Stimulated activated CD8-positive, alpha-beta memory T cell treated with anti-CD3 and anti-CD28 coated beads, Interleukin-12 subunit alpha, Interleukin-12 subunit beta, amount 100 ng/mL, for 24 hours (primary cell): ENCODE measurements at regions not wholly inside any gene's neighbourhood (a gene's known extent, or its start where the extent isn't known, plus 50 kb on each side); places are given as distances from the start of the nearest gene placed in this dataset.
"Not testable (repeated sequence)": the region's sequence is repeated elsewhere in the genome, so short reads cannot be mapped to it uniquely, and the experiment has no call there.

Experiments
- DNase-seq: peaks from one replicate; pipeline ENCODE4 v3.0.0-alpha.2; 2020; ENCODE audit errors: extremely low read depth

- DNase-seq: no peak
Measured at GRCh38 chr10:118870467-118871243, 115.9 kb upstream of the CACUL1 start.

DNA sequence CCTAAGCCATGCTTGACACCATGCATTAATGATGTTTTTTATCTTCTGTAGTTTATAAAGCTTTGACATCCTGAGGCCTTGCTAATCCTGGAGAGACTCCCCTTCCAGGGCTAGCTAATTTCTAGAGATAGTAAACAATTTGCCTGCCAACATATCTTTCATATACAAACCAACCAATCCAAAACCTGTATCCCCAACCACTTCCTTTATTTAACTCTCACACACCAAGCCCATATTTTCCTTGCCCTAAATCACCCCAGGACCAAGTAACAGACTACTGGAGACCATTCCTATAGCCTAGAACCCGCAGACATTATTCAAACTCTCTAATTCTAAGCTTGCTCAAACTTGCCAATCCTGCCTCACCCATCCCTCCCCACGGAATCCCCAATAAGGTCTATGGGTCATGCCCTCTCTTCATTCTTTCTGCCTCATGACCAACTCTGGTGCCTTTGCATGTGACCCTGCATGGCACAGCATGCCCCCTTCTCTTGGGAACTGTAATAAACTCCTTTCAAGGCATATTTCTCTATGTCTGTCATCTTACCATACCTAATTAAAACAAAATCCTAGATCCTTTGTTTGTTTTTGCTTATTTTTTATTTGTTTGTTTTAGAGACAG, 116.6 kb upstream of the CACUL1 start:
- no peak for DNase-seq

DNA sequence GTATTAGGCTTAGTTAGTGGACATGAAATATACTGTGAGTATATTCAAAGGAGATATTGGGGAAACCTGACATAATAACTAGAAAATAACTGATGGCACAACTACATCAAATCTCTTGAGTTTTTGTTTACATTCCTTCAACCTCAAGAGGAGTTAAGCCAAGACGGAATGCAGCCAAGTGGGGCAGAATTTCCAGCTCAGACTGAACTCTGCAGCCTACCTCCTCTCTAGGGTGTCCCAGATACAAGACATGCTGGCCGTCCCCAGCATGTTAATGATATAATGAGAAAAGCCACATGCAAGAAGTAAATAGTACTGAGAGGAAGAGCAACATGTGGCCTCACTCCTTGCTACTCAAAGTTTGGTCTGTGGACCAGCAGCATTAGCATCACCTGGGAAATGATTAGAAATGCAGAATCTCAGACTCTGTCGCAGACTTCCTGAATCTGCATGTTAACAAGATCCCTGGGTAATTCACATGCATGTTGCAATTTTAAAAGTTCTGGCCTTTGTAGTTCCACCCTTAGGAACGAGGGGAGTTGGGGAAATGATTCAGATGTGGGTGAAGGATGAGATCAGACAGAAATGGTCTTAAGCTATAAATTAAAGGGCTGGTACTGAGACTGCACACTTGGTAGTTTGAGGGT, 118.4 kb upstream of the CACUL1 start:
- DNase-seq: no peak

GRCh38 chr10:118873738-118874105, 119.0 kb upstream of the CACUL1 start:
- DNase-seq: no peak

GRCh38 chr10:118874171-118874570, 119.4 kb upstream of the CACUL1 start:
- no peak for DNase-seq

DNA sequence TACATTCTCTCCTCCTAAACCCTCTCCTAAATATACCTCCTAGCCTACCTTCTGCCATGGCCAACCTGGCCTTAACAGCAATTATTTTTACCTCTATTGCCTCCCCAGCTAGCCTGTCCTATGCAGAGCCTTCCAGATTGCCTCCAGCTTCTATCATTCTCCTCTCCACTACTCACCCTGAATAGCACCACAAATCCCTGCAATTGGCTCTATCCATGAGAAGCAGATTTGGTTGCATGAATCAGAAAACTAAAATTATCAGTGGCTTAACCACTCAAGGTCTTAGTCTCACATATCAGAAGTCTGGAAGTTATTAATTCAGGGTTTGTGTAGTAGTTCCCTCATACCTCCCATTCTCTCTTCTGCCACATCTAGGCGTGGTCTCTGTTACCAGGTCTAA, 120.3 kb upstream of the CACUL1 start:
- no peak for DNase-seq

GRCh38 chr10:118882741-118883140, 128.0 kb upstream of the CACUL1 start:
- no peak for DNase-seq

DNA sequence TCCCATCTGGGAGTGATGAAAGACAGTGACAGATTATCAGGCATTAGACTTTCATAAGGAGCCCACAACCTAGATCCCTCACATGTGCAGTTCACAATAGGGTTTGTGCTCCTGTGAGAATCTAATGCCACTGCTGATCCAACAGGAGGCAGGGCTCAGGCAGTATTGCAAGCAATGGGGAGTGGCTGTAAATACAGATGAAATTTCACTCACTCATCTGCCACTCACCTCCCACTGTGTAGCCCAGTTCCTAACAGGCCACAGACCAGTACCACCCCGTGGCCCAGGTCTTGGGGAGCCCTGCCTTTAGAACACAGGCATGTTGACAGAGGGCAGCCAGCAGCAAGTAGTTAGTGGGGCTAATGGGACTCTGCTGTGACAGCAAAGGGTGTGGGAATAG, 137.3 kb upstream of the NANOS1 start:
- no peak for DNase-seq

- DNase-seq: not testable (repeated sequence)
Measured at GRCh38 chr10:118894891-118895290, 134.6 kb upstream of the NANOS1 start.

DNA sequence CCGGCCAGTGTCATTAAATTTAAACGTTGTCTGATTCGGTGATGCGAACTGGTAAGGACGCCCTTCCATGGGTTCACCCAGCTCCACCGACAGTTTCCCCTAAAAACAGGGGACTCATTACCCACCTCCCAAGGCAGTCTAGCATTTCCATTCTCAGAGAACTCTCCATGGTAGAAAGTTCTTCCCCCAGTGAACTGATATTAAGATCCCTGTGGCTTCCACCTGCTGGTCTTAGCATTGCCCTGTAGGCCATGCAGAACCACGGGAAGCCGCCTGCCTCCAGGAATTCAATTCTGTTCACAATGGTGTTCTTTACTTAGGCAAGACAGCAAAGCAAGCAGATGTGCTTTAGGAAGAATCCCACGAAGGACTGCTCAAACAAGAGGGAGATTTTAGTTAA, 128.9 kb upstream of the NANOS1 start:
- DNase-seq: no peak

DNA sequence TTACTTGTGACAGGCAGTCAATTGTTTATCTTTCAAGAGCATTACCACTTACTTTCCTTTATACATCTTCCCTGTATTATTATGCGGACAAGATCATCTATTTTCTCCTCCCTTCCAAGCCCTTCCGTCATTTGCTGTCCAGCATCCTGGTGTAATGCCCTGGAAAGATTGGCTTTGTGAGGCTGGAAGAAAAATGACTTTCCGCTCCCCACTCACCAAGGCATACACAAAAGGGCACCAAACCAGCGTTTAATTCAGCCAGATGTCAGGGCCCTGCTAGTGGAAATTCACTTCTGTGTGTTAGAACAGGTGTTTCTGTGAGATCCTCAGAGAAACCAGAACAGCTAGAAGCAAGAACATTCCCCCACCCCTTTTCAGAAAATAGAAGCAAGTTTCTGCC, 128.1 kb upstream of the NANOS1 start:
- DNase-seq: no peak

- DNase-seq: no peak
Measured at GRCh38 chr10:118901906-118902305, 127.6 kb upstream of the NANOS1 start.

- not testable (repeated sequence) for DNase-seq
Measured at GRCh38 chr10:118902656-118903055, 126.9 kb upstream of the NANOS1 start.

DNA sequence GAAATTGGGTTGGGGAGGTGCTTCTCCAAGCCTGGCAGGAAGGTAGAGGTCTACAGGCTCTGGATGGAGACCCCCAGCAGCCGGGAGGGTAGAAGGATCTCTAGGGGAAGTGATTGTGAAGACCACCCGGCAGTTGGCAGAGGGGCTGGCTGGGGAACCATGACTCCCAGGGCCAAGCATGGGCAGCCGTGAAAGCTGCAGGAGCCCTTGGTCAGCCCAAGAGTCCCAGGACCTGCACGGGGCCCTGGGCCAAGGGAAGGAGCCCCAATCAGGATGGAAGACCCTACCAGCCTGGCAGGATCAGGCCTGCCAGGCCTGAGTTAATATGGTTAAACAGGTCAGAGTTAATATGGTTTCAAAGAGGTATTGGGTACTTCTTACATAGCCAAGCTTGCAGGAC, 126.3 kb upstream of the NANOS1 start:
- DNase-seq: no peak

- DNase-seq: no peak
Measured at GRCh38 chr10:118903691-118904090, 125.8 kb upstream of the NANOS1 start.

DNA sequence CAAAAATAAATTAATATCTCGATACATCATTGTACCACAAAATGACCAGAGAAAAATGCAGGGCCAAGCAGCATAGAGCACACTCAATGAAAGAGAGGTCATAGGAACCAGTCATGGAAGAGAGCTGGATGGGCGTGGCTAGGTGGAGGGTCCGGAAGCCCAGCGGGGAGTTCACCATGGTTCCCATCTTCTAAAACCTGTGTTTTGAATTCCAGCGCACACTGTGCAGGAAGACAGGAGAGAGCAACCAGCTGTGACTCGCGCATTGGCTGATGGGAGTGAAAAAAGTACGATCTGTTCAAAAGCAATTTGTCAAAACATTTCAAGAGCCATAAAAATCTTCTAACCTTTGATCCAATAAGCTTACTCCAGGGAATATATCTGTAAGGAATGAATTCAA, 125.2 kb upstream of the NANOS1 start:
- DNase-seq: no peak

- no peak for DNase-seq
Measured at GRCh38 chr10:118907051-118907450, 122.5 kb upstream of the NANOS1 start.

DNA sequence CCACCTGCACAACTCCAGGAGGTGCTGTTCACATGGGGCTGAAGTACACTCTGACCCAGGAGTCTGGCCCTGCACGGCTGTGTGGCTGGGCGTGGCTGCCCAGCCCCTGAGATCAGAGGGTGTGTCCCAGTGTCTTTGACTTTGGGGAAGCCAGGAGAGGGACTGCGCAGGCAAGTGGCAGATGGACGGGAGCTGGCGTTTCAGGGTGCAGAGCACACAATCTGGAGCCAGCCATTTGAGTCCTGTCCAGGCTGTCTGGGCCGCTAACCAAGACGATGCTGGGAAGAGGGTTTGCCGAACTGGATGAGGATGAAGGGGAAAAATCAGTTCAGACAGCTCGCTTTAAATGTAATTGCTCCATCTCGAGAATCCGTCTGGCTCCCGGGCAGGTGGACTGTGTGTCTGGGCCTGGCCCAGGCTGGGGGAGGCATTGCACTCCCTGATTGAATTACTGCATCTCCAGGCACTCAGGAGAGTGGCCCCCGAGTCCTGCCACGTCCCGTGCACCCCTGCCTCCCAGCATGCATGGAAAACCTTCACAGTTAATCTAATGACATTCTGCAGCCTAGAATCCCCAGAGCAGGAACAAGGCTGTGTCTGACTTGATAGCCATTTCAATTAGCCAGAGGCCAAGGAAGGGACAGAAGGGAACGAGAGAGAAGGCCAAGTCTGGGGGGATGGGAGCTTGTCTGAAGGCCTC, 120.8 kb upstream of the NANOS1 start:
- no peak for DNase-seq

GRCh38 chr10:118910702-118911101, 118.8 kb upstream of the NANOS1 start:
- no peak for DNase-seq

GRCh38 chr10:118911363-118911762, 118.2 kb upstream of the NANOS1 start:
- no peak for DNase-seq

DNA sequence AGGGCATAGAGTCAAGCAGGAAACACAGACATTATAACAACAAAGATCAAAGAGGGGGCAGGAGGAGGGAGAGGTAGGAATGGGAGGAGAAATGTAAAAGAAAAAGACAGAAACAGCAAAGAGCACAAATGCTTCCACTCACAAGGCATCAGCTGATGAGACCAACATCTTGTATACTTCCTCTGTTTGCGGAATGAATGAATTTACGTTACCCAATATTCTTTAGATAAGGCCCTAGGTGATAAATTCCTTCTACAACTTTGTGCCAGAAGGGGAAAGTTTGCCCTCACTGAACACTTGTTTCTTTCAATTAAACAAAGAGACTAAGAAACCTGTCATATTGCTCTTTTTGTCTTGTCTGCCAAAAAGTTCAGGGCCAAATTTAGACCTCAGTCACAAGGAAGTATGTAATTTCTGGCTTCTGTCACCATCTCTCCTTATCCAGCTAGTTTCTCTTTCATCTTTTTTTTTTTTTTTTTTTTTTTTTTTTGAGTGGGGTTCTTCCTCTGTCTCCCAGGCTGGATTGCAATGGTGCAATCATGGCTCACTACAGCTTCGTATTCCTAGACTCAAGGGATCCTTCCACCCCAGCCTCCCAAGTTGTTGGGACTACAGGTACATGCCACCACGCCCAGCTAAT, 116.4 kb upstream of the NANOS1 start:
- DNase-seq: no peak

DNA sequence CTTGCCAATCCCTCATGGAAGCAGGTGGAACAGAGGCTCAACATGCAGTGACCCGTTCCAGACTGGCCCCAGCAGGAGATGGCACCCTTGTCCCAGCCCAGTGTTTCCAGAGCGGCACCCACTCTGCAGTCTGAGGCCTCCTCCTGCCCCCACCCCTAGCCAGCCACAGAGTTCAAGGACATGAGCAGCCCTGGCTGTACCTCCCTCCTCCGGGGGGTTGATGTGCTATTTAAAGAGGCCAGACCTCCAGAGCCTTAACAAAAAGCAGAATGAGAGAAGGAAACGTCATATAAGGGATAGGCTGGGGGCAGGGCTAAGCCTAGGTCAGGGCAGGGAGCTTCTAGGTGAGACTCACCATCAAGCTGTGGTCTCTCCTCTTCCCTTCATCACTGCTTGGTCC, 115.7 kb upstream of the NANOS1 start:
- no peak for DNase-seq
